ENCODE measurements at regions not wholly inside any gene's neighbourhood (a gene's known extent, or its start where the extent isn't known, plus 50 kb on each side); places are given as distances from the start of the nearest gene placed in this dataset.
A peak's percentile ranks its signal among the peaks of the same experiment; 100 is the strongest.
"Not testable (repeated sequence)": the region's sequence is repeated elsewhere in the genome, so short reads cannot be mapped to it uniquely, and the experiment has no call there.

GRCh38 chr9:126057121-126057825 is 269.4 kb upstream of the MVB12B start:
- peak; percentile 25 for DNase-seq

- peak; percentile 18 for DNase-seq
These were observed 268.6 kb upstream of the MVB12B start for GRCh38 chr9:126058011-126058531.

GRCh38 chr9:126058591-126058990 is 268.0 kb upstream of the MVB12B start:
- DNase-seq = no peak

- no peak for DNase-seq
These were observed 265.1 kb upstream of the MVB12B start for GRCh38 chr9:126061575-126061974.

GRCh38 chr9:126062158-126062886 is 264.3 kb upstream of the MVB12B start:
- DNase-seq = peak; percentile 18

GRCh38 chr9:126063326-126063725 is 263.3 kb upstream of the MVB12B start:
- DNase-seq = no peak

GRCh38 chr9:126066131-126066530 is 260.5 kb upstream of the MVB12B start:
- no peak for DNase-seq

GRCh38 chr9:126067031-126067734 is 259.4 kb upstream of the MVB12B start:
- DNase-seq = no peak

- DNase-seq = no peak
These were observed 257.9 kb upstream of the MVB12B start for GRCh38 chr9:126068534-126069230.

- no peak for DNase-seq
These were observed 257.2 kb upstream of the MVB12B start for GRCh38 chr9:126069400-126069955.

GRCh38 chr9:126070058-126070655 is 256.5 kb upstream of the MVB12B start:
- no peak for DNase-seq

- no peak for DNase-seq
These were observed 255.4 kb upstream of the MVB12B start for GRCh38 chr9:126071076-126071750.

GRCh38 chr9:126077656-126078055 is 249.0 kb upstream of the MVB12B start:
- DNase-seq = not testable (repeated sequence)

- no peak for DNase-seq
These were observed 246.0 kb upstream of the MVB12B start for GRCh38 chr9:126080641-126081040.

GRCh38 chr9:126081746-126082145 is 244.9 kb upstream of the MVB12B start:
- no peak for DNase-seq

GRCh38 chr9:126084008-126084407 is 242.6 kb upstream of the MVB12B start:
- no peak for DNase-seq

- no peak for DNase-seq
These were observed 241.9 kb upstream of the MVB12B start for GRCh38 chr9:126084696-126085095.

- DNase-seq = no peak
These were observed 241.5 kb upstream of the MVB12B start for GRCh38 chr9:126085170-126085569.

GRCh38 chr9:126088336-126088735 is 238.3 kb upstream of the MVB12B start:
- DNase-seq = no peak

GRCh38 chr9:126089789-126090188 is 236.8 kb upstream of the MVB12B start:
- DNase-seq = no peak

GRCh38 chr9:126093771-126094170 is 232.9 kb upstream of the MVB12B start:
- DNase-seq = no peak

Data from right forelimb (tissue), 1 donor.